ENCODE measurements at regions not wholly inside any gene's neighbourhood (a gene's known extent, or its start where the extent isn't known, plus 50 kb on each side); places are given as distances from the start of the nearest gene placed in this dataset.
A peak's percentile ranks its signal among the peaks of the same experiment; 100 is the strongest.

GRCh38 chr10:31630861-31631567 is 297.6 kb downstream of the ARHGAP12 start:
- Histone ChIP-seq H3K9me3 (no peaks in the 10 kb centered on the region), H3K4me1 (no peaks in the 10 kb centered on the region), H3K27me3 (no peaks in the 10 kb centered on the region), H3K27ac (no peak overlapping the region), H3K36me3 (no peaks in the 10 kb centered on the region), H3K4me3 (no peak overlapping the region)
- no peak for DNase-seq (ENCODE audit: low spot score in 2 of 2)
- no peak for TF ChIP-seq POLR2A (IDR thresholded peaks at IDR 0.05)
- WGBS = 88% methylated on average over 4 of the region's 4 CpGs

DNA sequence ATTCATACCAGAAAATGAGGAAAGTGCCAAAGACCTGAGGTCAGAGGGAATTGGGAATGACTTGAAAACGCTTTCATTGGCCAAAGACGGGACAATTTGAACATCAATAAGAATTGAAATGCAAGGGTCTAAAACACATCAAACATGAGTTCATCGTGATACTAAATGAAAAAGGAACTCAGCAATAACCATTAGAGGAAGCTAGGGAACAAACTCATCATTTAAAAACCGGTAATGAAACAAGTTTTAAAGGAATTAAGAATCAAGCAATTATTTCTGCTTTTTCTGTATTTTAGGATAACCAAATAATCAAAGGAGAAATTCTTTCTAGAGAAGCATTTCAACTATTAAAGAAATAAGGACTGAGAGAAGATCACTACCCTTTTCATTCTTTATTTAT is 303.1 kb downstream of the ARHGAP12 start:
- H3K9me3 ChIP-seq = no peaks in the 10 kb centered on the region
- no peak for TF ChIP-seq EP300 (IDR thresholded peaks at IDR 0.05)
- TF ChIP-seq, protein P1, sequence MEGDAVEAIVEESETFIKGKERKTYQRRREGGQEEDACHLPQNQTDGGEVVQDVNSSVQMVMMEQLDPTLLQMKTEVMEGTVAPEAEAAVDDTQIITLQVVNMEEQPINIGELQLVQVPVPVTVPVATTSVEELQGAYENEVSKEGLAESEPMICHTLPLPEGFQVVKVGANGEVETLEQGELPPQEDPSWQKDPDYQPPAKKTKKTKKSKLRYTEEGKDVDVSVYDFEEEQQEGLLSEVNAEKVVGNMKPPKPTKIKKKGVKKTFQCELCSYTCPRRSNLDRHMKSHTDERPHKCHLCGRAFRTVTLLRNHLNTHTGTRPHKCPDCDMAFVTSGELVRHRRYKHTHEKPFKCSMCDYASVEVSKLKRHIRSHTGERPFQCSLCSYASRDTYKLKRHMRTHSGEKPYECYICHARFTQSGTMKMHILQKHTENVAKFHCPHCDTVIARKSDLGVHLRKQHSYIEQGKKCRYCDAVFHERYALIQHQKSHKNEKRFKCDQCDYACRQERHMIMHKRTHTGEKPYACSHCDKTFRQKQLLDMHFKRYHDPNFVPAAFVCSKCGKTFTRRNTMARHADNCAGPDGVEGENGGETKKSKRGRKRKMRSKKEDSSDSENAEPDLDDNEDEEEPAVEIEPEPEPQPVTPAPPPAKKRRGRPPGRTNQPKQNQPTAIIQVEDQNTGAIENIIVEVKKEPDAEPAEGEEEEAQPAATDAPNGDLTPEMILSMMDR (IDR thresholded peaks at IDR 0.05) = no peak
- no peak for TF ChIP-seq POLR2A (IDR thresholded peaks at IDR 0.05)
- H3K27ac ChIP-seq = no peak overlapping the region
- H3K27me3 ChIP-seq = no peaks in the 10 kb centered on the region
- no peak overlapping the region for H3K4me3 ChIP-seq
- H3K4me1 ChIP-seq = peaks cover 24% of the 10 kb centered on the region
- no peak for DNase-seq (ENCODE audit: low spot score in 2 of 2)
- no peaks in the 10 kb centered on the region for H3K36me3 ChIP-seq
- 89% methylated on average over 4 of the region's 4 CpGs for WGBS

GRCh38 chr10:31624611-31625010 is 304.0 kb downstream of the ARHGAP12 start:
- peaks cover 34% of the 10 kb centered on the region for H3K4me1 ChIP-seq
- no peak for DNase-seq (ENCODE audit: low spot score in 2 of 2)
- H3K27me3 ChIP-seq = no peaks in the 10 kb centered on the region
- H3K27ac ChIP-seq = no peak overlapping the region
- H3K4me3 ChIP-seq = no peak overlapping the region
- no peaks in the 10 kb centered on the region for H3K9me3 ChIP-seq
- no peaks in the 10 kb centered on the region for H3K36me3 ChIP-seq
- TF ChIP-seq, protein P1 (IDR thresholded peaks at IDR 0.05) = no peak
- TF ChIP-seq POLR2AphosphoS5 (IDR thresholded peaks at IDR 0.05) (no peak), EP300 (IDR thresholded peaks at IDR 0.05) (no peak), POLR2A (IDR thresholded peaks at IDR 0.05) (no peak)

- Histone ChIP-seq H3K27me3 (no peaks in the 10 kb centered on the region), H3K4me3 (no peak overlapping the region), H3K4me1 (peaks cover 40% of the 10 kb centered on the region), H3K36me3 (no peaks in the 10 kb centered on the region), H3K9me3 (no peaks in the 10 kb centered on the region), H3K27ac (no peak overlapping the region)
- TF ChIP-seq, protein P1 (IDR thresholded peaks at IDR 0.05) = no peak
- TF ChIP-seq POLR2A (IDR thresholded peaks at IDR 0.05) = no peak
- no peak for TF ChIP-seq POLR2AphosphoS5 (IDR thresholded peaks at IDR 0.05)
- no peak for TF ChIP-seq EP300 (IDR thresholded peaks at IDR 0.05)
- 65% methylated on average over 2 of the region's 2 CpGs for WGBS
- no peak for DNase-seq (ENCODE audit: low spot score in 2 of 2)
Measured at GRCh38 chr10:31623947-31624346, 304.7 kb downstream of the ARHGAP12 start.

- Histone ChIP-seq H3K4me3 (no peak overlapping the region), H3K27me3 (no peaks in the 10 kb centered on the region), H3K36me3 (no peaks in the 10 kb centered on the region), H3K4me1 (peaks cover 41% of the 10 kb centered on the region), H3K27ac (peak overlapping the region; percentile 64), H3K9me3 (no peaks in the 10 kb centered on the region)
- TF ChIP-seq POLR2A (IDR thresholded peaks at IDR 0.05) = no peak
- no peak for TF ChIP-seq EP300 (IDR thresholded peaks at IDR 0.05)
- TF ChIP-seq POLR2AphosphoS5 (IDR thresholded peaks at IDR 0.05) = peak in 2 of 3 donors; percentile 57 to 68
- TF ChIP-seq, protein P1 (IDR thresholded peaks at IDR 0.05) = no peak
- no peak for DNase-seq (ENCODE audit: low spot score in 2 of 2)
- WGBS = 33% methylated on average over 3 of the region's 3 CpGs
Measured at GRCh38 chr10:31623466-31623865, 304.4 kb downstream of the ZEB1 start.

DNA sequence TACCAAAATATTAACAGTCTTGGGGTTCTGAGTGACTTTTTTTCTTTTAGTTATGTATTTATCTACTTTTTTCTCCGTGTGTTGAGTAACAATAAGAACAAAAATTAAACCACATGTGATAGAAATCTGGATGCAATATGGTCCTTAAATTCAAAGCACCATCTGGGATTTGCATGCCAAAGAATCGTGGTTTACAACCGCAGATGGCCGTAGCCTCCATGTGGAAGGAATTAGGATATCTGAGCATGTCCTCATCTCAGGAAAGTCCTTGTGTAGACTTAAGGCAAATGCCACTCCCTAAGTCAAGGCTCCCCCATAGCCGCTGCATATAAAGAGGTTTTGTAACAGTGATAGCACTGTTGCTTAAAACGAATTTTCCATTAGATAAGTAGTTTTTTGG is 304.0 kb downstream of the ZEB1 start:
- DNase-seq (ENCODE audit: low spot score in 2 of 2) = no peak
- Histone ChIP-seq H3K9me3 (no peaks in the 10 kb centered on the region), H3K36me3 (no peaks in the 10 kb centered on the region), H3K4me1 (peaks cover 41% of the 10 kb centered on the region), H3K27ac (peak overlapping the region; percentile 64), H3K27me3 (no peaks in the 10 kb centered on the region), H3K4me3 (no peak overlapping the region)
- WGBS = 45% methylated on average over 6 of the region's 6 CpGs
- peak; percentile 42 to 92 (median 71) for TF ChIP-seq POLR2AphosphoS5 (IDR thresholded peaks at IDR 0.05)
- TF ChIP-seq EP300 (IDR thresholded peaks at IDR 0.05) = no peak
- TF ChIP-seq, protein P1 (IDR thresholded peaks at IDR 0.05) = peak in 1 of 2 donors; percentile 6
